Epithelial cell of proximal tubule (primary cell): ENCODE measurements at regions not wholly inside any gene's neighbourhood (a gene's known extent, or its start where the extent isn't known, plus 50 kb on each side); places are given as distances from the start of the nearest gene placed in this dataset.
"Not testable (repeated sequence)": the region's sequence is repeated elsewhere in the genome, so short reads cannot be mapped to it uniquely, and the experiment has no call there.

Experiments
- DNase-seq: peaks from one replicate; pipeline ENCODE4 v3.0.0-alpha.2; 2011; ENCODE audit warnings: low read depth
- H3K4me3 ChIP-seq: 2 replicates; pipeline ENCODE4 v1.5.1; 2011; ENCODE audit warnings: low read depth, mild to moderate bottlenecking, low read length
- TF ChIP-seq, protein P1 (sequence below): conservative IDR thresholded peaks from 2 replicates; pipeline ENCODE4 v1.5.1; 2012; ENCODE audit warnings: low read depth, mild to moderate bottlenecking, low read length

- TF ChIP-seq, protein P1, sequence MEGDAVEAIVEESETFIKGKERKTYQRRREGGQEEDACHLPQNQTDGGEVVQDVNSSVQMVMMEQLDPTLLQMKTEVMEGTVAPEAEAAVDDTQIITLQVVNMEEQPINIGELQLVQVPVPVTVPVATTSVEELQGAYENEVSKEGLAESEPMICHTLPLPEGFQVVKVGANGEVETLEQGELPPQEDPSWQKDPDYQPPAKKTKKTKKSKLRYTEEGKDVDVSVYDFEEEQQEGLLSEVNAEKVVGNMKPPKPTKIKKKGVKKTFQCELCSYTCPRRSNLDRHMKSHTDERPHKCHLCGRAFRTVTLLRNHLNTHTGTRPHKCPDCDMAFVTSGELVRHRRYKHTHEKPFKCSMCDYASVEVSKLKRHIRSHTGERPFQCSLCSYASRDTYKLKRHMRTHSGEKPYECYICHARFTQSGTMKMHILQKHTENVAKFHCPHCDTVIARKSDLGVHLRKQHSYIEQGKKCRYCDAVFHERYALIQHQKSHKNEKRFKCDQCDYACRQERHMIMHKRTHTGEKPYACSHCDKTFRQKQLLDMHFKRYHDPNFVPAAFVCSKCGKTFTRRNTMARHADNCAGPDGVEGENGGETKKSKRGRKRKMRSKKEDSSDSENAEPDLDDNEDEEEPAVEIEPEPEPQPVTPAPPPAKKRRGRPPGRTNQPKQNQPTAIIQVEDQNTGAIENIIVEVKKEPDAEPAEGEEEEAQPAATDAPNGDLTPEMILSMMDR = no peak
- DNase-seq = no peak
Observed at GRCh38 chr2:236993286-236993685, 92.4 kb upstream of the COPS8 start.

GRCh38 chr2:236994361-236994760 is 91.3 kb upstream of the COPS8 start:
- H3K4me3 ChIP-seq = no peak overlapping the region
- DNase-seq = no peak
- TF ChIP-seq, protein P1 = no peak

More at GRCh38 chr2:236993286-236993685, 92.4 kb upstream of the COPS8 start:
- no peak overlapping the region for H3K4me3 ChIP-seq

- DNase-seq = no peak
- no peak overlapping the region for H3K4me3 ChIP-seq
- TF ChIP-seq, protein P1 = no peak
Observed at GRCh38 chr2:236997069-236997715, 88.5 kb upstream of the COPS8 start.

- no peak for DNase-seq
- TF ChIP-seq, protein P1 = no peak
- no peak overlapping the region for H3K4me3 ChIP-seq
Observed at GRCh38 chr2:236998236-236998635, 87.5 kb upstream of the COPS8 start.

GRCh38 chr2:236998758-236999157 is 86.9 kb upstream of the COPS8 start:
- DNase-seq = no peak
- TF ChIP-seq, protein P1 = no peak
- no peak overlapping the region for H3K4me3 ChIP-seq

GRCh38 chr2:237000481-237000880 is 85.2 kb upstream of the COPS8 start:
- TF ChIP-seq, protein P1 = no peak
- H3K4me3 ChIP-seq = no peak overlapping the region
- no peak for DNase-seq

DNA sequence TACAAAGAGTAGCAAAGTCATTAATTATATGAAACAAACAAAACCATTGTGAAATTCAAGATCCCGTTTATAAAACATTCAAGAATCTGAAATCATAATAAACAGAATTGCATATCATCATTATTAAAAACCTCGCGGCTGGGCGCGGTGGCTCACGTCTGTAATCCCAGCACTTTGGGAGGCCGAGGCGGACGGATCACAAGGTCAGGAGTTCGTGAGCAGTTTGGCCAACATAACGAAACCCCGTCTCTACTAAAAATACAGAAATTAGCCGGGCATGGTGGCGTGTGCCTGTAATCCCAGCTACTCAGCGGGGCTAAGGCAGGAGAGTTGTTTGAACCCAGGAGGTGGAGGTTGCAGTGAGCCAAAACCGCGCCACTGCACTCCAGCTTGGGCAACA is 80.3 kb upstream of the COPS8 start:
- DNase-seq, H3K4me3 ChIP-seq: not testable (repeated sequence)
